GM12864 (cell line): ENCODE measurements at regions not wholly inside any gene's neighbourhood (a gene's known extent, or its start where the extent isn't known, plus 50 kb on each side); places are given as distances from the start of the nearest gene placed in this dataset.

ENCODE experiments used
- DNase-seq: peaks from one replicate; pipeline ENCODE4 v3.0.0-alpha.2; 2011; ENCODE audit warnings: low read depth
- H3K4me3 ChIP-seq: 2 replicates; pipeline ENCODE4 v1.5.1; 2011; ENCODE audit warnings: mild to moderate bottlenecking, low read depth, low read length, control low read depth
- TF ChIP-seq, protein P1 (sequence below): IDR thresholded peaks from 2 replicates; pipeline ENCODE4 v1.5.1; 2011; ENCODE audit warnings: low read depth, mild to moderate bottlenecking, moderate library complexity, low read length, control low read depth, inconsistent platforms; ENCODE audit errors: missing control alignments

DNA sequence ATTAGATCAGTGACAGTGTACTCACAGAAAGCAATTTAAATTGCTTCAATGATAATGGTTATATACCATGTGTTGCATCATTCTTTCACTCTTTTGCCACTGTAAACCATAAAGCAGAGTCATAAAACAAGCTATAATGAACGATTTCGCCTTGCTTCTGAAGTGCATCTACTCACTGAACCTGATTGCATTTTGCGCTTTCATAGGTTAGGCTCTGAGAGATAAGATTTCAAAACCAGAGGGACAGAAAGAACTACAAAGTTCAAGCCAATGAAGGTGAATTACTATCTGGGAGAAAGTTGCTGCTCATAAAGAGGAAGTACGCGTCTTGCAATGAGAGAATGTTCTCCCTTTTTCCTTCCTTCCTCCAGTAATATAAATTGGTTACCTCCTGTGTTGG lies 412.7 kb downstream of the CETN3 start:
- TF ChIP-seq, protein P1, sequence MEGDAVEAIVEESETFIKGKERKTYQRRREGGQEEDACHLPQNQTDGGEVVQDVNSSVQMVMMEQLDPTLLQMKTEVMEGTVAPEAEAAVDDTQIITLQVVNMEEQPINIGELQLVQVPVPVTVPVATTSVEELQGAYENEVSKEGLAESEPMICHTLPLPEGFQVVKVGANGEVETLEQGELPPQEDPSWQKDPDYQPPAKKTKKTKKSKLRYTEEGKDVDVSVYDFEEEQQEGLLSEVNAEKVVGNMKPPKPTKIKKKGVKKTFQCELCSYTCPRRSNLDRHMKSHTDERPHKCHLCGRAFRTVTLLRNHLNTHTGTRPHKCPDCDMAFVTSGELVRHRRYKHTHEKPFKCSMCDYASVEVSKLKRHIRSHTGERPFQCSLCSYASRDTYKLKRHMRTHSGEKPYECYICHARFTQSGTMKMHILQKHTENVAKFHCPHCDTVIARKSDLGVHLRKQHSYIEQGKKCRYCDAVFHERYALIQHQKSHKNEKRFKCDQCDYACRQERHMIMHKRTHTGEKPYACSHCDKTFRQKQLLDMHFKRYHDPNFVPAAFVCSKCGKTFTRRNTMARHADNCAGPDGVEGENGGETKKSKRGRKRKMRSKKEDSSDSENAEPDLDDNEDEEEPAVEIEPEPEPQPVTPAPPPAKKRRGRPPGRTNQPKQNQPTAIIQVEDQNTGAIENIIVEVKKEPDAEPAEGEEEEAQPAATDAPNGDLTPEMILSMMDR: no peak
- H3K4me3 ChIP-seq: no peak overlapping the region
- no peak for DNase-seq

DNA sequence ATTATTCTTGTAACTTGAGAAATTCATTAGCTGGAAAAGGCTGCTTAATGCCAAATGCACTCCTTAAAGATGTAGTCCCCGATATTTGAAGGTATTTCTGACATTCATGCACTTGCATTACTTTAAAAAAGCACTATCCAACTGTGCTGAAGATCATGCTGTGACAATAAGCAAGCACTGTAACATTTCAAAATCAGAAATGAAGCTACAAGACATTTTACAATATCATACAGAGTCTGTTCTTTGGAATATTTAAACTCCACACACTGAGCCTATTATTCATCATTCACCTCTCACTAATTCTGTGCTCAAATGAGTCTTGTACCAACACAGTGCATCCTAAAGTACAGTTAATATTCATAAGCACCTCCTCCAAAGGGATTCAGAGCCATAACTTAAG lies 413.2 kb downstream of the CETN3 start:
- no peak overlapping the region for H3K4me3 ChIP-seq
- TF ChIP-seq, protein P1: no peak
- no peak for DNase-seq

DNA sequence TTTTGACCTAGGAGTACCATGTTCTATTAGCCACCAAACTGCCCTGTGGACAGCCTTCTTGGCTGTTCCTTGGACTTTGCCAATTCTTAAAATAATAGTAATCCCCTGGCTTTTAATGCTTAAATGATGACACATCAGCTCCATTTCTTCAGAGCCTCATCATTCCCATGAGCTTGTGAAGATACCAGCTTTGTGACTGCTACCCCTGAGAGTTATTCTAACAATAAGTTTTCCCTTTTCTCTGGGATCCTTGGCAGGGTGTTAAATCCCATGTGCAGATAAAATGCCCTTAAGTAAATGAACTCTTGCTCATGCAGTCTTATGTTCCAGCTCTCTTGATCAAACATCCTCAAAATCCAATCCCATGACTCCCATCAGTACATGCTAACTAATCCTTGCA lies 415.3 kb downstream of the CETN3 start:
- no peak overlapping the region for H3K4me3 ChIP-seq
- TF ChIP-seq, protein P1: no peak
- DNase-seq: no peak

DNA sequence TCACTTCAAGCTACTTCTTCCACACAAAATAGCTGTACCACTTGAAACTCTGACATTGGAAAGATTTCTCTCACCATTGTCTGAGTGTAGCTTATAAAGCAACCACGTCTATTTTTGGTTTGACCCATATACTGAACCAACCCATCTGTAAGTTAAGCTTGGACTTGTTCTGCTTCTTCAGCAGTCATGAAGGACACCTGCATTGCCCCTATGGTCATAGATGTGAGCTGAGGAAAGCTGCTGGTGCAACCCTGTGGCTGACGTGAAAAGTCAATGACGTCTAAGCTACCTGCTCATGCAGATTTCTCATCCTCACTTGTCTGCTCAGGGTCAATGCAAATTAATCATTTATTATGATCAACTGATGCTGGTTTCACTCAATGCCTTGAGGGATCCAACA lies 417.4 kb downstream of the CETN3 start:
- no peak overlapping the region for H3K4me3 ChIP-seq
- TF ChIP-seq, protein P1: no peak
- no peak for DNase-seq

DNA sequence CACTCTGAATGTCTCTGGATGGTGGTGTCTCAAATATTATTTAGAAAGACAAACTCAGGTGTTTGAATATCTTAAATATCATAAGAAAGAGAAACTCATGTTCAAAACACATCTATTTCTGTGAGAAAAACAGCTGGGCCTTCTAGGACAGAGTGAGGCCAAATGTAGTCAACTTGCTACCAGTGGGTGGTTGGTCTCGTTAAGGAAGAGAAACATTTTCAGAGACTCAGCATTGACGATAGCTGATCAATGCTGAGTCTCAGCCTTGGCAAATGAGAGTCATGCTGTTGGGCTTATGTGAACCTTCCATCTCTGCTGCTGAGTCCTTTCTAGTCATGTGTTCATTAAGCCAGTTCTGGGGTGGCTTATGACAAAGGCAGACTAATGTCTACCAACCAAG lies 418.0 kb downstream of the CETN3 start:
- DNase-seq: no peak
- H3K4me3 ChIP-seq: no peak overlapping the region
- TF ChIP-seq, protein P1: no peak

DNA sequence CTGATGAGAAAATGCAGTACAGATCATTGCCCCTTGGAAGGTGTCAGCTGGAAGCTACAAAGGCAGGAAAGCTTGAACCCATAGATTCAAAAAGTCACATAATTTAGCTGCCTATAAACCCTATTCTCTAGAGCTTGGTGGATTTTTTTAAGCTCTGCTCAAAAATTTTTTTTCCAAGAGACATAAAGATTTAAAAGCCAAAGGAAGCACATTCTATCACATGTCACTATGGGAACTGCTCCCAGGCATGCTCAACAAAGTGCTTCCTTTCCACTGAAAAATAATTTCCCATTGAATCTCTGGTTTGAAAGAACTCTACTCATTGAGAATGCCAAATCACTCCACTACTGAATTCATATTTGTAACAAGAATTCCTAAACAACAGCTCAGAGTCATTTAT lies 419.8 kb downstream of the CETN3 start:
- TF ChIP-seq, protein P1: no peak
- DNase-seq: no peak

DNA sequence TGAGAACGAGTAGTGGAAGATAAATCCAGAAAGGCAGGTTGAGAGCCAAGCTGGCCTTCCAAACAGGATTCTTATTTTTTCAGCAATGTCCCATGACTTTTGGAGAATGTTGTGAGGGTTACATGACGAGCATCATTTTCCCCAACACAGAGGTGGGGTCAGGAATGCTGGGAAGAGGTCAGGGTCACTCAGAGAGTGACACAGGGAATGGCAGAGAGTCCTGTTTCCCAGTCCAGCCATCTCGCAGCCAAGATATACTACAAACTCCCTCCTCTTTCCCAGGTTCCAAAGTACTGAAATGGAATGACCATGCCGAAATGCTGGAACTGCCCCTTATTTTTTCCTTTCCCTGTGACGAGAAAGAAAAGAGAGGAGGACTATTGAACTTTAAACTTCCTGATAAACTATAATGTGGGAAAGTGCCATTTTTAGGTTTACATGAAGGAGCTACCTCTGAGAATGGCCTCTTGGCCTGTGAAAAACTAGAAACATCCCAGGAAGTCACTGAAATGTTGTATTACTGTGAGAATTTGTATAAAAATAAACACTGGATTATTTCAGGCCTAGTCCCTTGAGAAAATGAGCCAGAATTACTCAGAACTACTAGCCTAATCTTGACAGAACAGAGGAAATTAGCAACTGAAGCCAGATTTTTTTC lies 420.4 kb downstream of the CETN3 start:
- DNase-seq: no peak
- TF ChIP-seq, protein P1: no peak
- H3K4me3 ChIP-seq: no peak overlapping the region

More for the DNA sequence above, 419.8 kb downstream of the CETN3 start:
- H3K4me3 ChIP-seq: no peak overlapping the region
